AG04449 (cell line): ENCODE measurements at regions not wholly inside any gene's neighbourhood (a gene's known extent, or its start where the extent isn't known, plus 50 kb on each side); places are given as distances from the start of the nearest gene placed in this dataset.

Experiments used
- CTCF ChIA-PET: fragments of 350-600 bp; formaldehyde crosslinking; extraction: SDS; loops from one replicate; lab custom pipeline; 2021; ENCODE audit warnings: antibody characterized with exemption; lab: Yijun Ruan, JAX
- POLR2A ChIA-PET: fragments of 400-600, 350-600 bp; formaldehyde crosslinking; extraction: SDS; loops from one replicate; lab custom pipeline; 2020; ENCODE audit warnings: antibody characterized with exemption, inconsistent platforms; lab: Yijun Ruan, JAX
- DNase-seq: peaks from one replicate; pipeline ENCODE4 v3.0.0-alpha.2; 2010; ENCODE audit warnings: low read depth, low spot score
- H3K4me3 ChIP-seq: 2 replicates; pipeline ENCODE4 v1.5.1; 2011; ENCODE audit warnings: low read depth, mild to moderate bottlenecking, control low read depth, low read length
- CTCF ChIP-seq: IDR thresholded peaks from one replicate; pipeline ENCODE4 v1.5.1; 2011; ENCODE audit warnings: mild to moderate bottlenecking, moderate library complexity, low read length, control low read depth, inconsistent platforms; ENCODE audit not compliant: insufficient read depth; ENCODE audit errors: missing control alignments

- POLR2A ChIA-PET = no interaction called here
- TF ChIP-seq CTCF = no peak
- no peak overlapping the region for H3K4me3 ChIP-seq
- DNase-seq = no peak
- CTCF ChIA-PET = interaction anchor here (0.9 kb wide), 1 partner anchor 8 kb away, joined by 3 read pairs; no protein-coding TSS in a partner anchor
These were observed 89.2 kb downstream of the NPIPB11 start for GRCh38 chr16:29317269-29317668.

DNA sequence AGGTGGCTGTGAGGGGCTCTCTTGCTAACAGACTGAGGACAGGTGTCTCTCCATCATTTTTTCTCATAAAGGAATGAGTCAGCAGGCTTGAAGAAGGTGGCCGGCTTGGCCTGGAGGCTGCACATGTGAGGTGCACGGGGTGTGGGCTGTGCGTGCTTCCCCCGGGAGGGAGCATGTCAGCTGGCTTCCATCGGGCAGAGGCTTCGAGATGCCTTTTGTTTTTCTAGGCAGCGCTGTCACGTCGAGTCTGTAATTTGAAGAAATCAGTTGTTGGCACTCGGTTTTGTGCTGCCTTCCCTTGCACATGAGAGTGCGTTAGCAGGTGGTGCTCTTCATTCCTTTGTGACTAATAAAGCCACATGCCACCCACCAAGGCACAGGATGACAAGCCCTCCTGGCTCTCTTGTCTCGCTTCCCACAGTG, 89.7 kb downstream of the NPIPB11 start:
- H3K4me3 ChIP-seq = no peak overlapping the region
- ChIA-PET CTCF (no interaction called here), POLR2A (no interaction called here)
- no peak for TF ChIP-seq CTCF
- DNase-seq = no peak

GRCh38 chr16:29315916-29316517, 90.5 kb downstream of the NPIPB11 start:
- no peak overlapping the region for H3K4me3 ChIP-seq
- ChIA-PET CTCF (no interaction called here), POLR2A (no interaction called here)
- no peak for TF ChIP-seq CTCF
- DNase-seq = no peak

- POLR2A ChIA-PET = no interaction called here
- no peak overlapping the region for H3K4me3 ChIP-seq
- TF ChIP-seq CTCF = no peak
- DNase-seq = no peak
- CTCF ChIA-PET = no interaction called here
These were observed 91.5 kb downstream of the NPIPB11 start for GRCh38 chr16:29315046-29315445.

- no peak overlapping the region for H3K4me3 ChIP-seq
- DNase-seq = no peak
- POLR2A ChIA-PET = no interaction called here
- CTCF ChIA-PET = no interaction called here
- TF ChIP-seq CTCF = no peak
These were observed 92.1 kb downstream of the NPIPB11 start for GRCh38 chr16:29314292-29314934.

- DNase-seq = no peak
- no peak overlapping the region for H3K4me3 ChIP-seq
- POLR2A ChIA-PET = no interaction called here
- no peak for TF ChIP-seq CTCF
- CTCF ChIA-PET = no interaction called here
These were observed 92.9 kb downstream of the NPIPB11 start for GRCh38 chr16:29313559-29314048.
